IPS-NIHi7 (cell line): ENCODE measurements at regions not wholly inside any gene's neighbourhood (a gene's known extent, or its start where the extent isn't known, plus 50 kb on each side); places are given as distances from the start of the nearest gene placed in this dataset.
"Not testable (repeated sequence)": the region's sequence is repeated elsewhere in the genome, so short reads cannot be mapped to it uniquely, and the experiment has no call there.

Experiments used
- DNase-seq: peaks from one replicate; pipeline ENCODE4 v3.0.0; 2012; ENCODE audit warnings: mixed read lengths; ENCODE audit errors: extremely low spot score

DNA sequence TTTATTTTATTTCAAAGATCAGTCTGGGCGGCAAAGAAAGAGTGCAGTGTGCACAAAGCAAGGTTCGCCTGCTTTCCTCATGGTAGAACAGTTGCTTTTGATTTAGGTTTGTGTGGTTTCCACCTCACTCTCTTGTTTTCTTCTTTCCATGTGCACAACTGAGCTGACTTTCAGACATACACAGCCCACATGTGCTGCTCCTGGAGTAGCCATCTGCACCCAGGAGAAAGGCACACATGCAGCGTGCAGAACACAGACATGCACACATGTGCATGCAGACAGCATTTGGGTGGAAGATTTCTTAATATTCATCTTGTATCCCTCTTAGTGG lies 302.1 kb downstream of the FZD1 start:
- no peak for DNase-seq

DNA sequence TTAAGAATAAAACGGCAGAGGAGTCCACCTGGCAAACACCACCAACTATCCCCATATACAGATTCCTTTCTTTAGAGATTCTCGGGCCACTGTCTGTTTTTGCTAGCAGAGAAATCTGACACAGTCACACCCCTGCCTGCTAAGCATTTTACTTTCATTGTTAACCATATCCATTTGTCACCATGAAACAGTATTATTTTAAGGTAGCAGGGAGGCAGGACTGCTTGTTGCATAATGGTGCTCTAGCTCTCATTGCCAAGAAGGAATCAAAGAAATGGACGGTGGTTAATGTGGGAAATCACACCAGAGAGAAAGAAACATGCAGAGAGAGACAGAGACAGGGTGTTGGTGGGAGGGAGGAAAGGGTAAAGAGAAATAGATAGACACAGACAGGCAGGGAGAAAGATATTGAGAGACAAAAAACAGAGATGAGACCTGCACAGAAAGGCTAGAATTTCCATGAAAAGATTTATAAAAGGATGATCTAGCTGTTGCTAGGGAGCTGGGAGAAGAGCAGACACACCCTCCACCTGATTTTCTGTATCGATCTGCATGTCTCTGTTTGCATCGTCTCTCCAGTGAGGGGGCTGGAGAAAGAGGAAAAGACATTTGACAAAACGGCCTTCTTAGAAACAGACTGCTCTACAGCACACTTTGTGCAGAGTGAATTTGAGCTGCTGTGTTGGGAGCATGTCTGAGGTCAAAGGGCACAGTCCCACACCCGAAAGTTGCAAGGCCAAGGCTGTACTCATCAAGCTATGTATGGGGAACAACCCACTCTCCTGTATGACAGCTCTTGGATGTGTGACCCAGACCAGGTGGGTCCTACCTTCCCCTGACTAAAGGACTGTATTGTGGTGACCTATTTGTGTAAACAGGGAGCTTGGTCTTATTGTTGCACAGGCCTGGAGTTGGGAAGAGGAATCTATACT lies 303.1 kb downstream of the FZD1 start:
- DNase-seq: no peak

DNA sequence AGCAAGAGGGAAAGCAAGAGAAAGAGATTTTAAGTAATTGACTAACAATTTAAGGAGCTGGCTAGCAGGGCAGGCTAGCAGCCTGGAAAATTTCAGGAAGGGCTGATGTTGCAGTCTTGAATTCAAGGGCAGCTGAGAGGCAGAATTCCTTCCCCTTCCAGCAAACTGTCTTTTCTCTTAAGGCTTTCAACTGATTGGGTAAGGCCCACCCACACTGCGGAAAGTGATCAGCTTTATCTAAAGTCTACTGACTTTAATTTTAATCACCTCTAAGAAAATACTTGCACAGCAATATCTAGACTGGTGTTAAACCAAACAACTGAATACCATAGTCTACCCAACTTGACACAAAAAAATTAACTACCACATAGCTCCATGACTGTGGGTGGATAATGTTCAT lies 303.9 kb downstream of the FZD1 start:
- DNase-seq: no peak

DNA sequence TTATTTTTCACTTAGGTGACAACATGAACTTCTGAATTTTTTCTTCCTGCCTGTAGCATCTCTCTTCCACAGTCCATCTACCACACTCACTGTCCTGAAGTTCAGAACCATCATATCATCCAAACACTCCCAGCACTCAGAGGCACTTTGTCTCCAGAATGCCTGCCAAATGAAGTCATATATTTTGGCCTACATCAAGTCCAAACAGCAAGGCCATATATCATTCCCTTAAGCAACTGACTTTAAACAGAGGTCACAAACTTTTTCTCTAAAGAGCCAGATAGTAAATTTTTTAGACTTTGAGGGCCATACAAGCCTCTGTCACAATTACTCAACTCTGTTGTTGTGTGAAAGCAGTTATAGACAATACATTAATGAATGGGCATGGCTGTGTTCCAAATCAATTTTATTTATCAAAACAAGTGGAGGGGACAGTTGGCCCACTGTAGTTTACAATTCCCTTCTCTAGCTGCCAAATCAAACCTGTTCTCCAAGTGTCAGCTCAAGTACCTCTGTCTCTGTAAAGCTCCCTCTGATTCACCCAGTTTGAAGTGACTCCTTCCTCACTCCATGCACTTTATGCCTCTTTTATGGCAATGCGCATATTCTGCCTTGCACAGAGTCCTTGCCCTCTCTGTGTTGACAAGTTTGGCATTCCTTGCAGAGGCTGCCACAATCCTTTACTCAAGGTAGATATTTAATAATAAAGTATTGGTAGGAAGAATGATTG lies 305.7 kb downstream of the FZD1 start:
- no peak for DNase-seq

DNA sequence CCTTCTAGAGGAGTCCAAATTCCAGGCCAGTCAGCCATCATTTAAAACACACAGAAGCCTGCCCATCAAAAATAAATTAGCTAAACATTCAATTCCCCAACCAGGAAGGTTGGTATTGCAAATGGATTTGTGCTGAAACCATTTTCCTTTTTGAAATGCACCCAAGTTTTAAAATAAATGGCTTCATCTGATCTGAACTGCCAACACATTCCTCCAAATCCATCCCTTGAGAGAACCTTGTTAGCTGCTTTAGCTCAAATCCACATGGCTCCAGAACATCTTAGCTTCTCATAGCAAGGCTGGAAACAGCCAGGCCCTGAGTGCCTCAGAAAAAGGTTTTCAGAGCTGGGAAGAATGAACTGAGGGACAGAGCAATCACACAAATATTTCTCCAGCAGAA lies 306.3 kb downstream of the FZD1 start:
- no peak for DNase-seq

DNA sequence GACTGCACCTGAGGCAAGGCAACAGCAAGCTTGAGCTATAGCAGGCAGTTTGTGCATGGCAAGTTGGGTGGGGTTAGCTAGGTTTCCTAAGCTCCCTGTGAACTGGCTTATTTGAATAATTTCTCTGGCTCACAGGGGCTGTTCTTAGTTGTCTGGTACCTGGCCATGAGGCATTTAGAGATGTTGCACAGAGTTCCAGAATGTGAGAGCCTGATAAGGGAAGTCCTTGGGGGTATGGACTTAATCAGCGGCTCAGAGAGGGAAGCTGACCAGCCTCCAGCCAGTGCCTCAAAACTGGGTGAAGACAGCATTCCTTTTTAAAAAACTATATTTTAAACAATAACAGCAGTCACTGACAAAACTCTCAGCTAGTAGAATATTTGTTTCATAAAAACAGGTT lies 307.4 kb downstream of the FZD1 start:
- DNase-seq: no peak

DNA sequence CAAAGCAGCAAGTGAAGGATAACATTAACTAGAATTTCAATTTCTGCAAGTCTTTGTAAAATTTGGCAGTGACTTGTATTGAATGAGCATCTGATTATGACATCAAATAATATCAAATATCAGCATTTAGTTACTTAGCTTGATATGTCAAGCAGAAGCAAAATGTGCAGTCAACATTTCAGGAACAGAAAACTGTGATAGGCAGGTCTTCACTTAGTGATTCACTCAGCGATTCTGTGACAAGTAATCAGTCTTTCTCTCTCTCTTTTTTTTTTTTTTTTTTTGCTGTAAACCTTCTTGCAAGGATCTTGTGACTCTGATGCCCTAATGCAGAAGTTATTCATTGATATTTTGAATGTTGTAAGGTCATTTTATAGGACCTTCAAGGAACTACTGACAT lies 307.1 kb downstream of the MTERF1 start:
- no peak for DNase-seq

DNA sequence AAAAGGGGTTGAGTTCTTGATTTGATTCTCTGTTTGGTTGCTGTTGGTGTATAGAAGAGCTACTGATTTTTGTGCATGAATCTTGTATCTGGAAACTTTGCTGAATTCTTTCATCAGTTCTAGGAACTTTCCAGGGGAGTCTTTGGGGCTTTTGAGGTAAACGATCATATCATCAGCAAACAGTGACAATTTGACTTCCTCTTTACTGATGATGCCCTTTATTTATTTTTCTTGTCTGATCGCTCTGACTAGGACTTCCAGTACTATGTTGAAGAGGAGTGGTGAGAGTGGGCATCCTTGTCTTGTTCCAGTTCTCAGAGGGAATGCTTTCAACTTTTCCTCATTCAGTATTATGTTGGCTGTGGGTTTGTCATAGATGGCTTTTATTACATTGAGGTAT lies 304.0 kb downstream of the MTERF1 start:
- DNase-seq: not testable (repeated sequence)

DNA sequence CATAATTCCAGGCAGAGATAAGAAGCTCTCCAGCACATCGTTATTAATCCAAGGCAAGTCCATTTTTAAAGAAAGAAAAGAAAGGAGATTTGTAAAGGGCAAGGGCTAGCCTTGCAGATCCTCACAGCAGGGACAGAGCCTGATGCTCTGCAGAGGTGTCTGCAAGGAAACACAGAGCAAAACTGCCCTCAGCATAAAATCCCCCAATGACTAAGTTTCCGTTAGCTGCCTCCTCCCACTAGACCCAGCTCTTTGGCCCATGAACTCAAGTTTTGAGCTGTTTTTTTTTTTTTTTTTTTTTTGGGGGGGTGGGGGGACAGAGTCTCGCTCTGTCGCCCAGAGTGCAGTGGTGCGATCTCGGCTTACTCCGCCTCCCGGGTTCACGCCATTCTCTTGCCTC lies 300.7 kb downstream of the MTERF1 start:
- no peak for DNase-seq

DNA sequence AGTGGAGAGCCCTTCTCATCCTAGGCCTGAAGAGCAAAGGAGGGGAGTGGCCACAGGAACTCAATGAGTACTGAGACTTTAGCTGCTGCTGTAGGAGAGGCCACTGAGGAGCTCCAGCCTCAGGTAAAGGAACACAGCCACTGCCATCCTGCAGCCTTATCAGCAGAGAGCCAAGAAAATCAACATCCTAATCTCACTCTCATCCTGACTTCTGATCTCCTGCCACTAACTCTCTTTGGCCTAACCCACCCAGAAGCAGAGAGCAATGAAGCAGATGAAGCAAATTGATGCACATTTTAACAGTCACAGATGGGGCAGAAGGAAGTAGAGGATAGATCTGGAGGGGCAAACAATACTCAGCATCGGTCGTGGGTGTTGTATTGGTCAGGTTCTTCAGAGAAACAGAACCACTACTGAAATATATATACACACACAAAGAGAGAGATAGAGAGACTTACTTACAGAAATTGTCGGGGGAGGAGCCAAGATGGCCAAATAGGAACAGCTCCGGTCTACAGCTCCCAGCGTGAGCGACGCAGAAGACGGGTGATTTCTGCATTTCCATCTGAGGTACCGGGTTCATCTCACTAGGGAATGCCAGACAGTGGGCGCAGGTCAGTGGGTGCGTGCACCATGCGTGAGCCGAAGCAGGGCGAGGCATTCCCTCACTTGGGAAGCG lies 297.6 kb downstream of the MTERF1 start:
- DNase-seq: no peak

DNA sequence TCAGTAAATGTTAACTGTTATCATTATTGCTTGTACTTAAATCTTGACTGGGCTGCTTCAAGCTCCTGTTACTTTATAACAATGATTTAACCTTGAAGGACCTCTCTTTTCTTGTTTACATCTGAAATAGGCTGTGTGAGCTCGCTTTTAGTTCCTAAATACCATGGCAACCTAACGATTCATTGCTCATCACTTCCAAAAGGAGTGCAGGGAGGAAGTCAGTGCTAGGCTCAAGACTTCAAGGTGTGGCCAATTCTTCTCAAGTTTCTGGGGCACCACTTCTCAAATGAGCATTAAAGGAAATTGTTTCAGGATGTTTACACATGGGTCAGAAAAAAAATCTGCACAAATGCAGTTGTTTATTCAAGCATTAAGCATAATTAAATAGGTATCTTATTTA lies 284.2 kb downstream of the MTERF1 start:
- no peak for DNase-seq

DNA sequence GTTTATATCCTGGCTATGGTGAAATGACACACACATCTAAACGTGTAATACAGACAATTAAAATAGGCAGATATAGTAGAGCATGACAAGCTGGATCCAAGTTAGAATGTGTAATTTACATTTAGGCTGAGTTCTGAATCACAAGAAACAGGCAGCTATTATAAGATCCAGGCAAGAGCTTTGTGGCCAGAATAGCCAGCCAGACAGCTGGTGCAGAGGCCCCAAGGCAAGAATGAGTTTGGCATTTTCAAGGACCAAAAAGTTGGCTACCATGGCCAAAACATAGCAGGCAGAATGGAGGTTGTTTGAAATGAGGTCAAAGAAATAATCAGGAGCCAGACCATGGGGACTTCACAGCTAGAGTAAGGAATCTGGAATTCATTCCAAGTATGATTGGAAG lies 281.7 kb downstream of the MTERF1 start:
- no peak for DNase-seq

DNA sequence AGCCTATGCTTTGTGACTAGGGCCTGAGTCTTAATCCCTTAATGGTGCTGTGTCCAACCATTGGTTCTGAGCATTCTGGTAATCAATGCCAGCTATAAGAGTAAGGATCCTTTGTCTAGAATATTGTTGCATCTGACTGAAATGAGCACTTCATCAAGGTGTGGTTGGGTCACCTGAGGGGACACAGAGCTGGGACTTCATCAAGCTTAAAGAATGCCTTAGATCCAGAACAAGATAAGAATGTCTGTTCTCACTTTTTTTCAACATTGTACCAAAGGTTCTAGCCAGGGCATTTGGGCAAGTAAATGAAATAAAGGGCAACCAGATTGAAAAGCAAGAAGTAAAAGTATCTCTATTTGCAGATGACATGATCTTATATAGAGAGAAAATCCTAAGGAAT lies 280.4 kb downstream of the MTERF1 start:
- DNase-seq: no peak

DNA sequence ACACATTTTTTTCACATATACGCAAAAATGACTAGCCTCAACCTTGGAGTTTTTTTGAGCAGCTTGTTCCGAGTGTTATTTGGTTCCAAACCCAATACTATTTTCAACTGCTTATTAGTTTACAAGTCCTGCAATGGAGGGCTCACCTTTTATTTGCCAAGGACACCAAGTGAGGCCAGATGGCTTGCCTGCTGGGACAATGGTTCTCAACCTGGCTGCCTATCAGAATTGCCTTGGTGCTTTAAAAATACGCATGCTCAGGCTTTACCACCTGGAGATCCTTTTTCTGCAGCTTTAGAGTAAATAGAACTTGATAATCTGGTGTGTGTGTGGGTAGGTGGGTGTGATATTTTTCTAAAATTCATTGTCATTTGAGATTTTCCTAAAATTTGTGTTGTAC lies 276.8 kb downstream of the MTERF1 start:
- DNase-seq: no peak

DNA sequence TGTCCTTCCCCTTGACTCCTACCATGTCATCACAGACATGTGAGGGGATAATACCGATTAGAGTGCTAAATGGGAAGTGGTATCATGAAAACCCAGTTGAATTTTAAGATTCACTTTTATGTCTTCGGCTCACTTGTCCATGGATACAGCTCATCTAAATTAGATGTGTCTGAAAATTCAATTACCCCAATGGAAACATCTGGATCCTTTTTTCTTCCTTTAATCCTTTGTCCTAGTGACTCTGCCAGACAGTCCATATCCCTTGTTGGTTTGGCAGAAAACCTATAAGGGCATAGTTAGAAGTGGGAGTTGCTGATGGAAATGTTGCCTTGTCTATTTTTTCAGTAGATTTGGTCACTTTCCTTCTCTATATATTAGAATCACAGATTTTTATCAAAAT lies 271.9 kb downstream of the MTERF1 start:
- DNase-seq: no peak

DNA sequence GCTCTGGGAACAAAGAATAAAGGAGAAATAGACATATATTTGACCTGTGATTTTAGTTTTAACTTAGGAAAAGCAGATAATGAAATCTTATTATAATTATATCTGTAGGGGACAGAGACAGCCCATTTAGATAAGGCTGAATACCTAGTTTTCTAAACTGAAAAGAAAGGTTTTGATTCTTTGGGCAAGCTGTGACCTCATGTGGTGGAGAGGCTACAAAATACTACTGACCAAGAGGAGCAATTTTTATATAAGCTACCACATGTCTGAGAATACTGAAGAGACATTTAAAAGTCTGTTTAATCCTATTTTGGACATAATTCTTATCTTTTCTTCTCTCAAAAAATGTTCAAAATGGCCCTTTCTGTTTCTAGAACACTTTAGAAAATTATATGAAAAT lies 271.0 kb downstream of the MTERF1 start:
- no peak for DNase-seq

DNA sequence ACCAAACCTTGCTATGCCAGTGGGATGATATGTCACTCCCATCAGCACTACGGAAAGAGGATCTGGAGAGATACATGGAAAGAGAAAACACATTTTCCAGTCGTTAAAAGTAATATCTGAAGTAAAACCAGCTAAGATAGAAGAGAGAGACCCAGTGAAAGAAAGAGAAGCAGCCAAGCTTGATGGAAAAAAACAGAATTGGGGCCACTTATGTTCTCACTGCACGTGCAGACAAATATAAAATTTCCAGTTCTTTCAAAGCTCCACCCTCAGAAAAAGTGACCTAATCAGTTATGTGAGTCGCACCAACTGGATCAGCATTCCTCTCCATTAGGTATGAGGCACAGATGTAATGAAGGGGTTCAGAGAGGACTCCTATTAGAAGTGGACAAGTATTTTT lies 266.1 kb downstream of the MTERF1 start:
- no peak for DNase-seq

DNA sequence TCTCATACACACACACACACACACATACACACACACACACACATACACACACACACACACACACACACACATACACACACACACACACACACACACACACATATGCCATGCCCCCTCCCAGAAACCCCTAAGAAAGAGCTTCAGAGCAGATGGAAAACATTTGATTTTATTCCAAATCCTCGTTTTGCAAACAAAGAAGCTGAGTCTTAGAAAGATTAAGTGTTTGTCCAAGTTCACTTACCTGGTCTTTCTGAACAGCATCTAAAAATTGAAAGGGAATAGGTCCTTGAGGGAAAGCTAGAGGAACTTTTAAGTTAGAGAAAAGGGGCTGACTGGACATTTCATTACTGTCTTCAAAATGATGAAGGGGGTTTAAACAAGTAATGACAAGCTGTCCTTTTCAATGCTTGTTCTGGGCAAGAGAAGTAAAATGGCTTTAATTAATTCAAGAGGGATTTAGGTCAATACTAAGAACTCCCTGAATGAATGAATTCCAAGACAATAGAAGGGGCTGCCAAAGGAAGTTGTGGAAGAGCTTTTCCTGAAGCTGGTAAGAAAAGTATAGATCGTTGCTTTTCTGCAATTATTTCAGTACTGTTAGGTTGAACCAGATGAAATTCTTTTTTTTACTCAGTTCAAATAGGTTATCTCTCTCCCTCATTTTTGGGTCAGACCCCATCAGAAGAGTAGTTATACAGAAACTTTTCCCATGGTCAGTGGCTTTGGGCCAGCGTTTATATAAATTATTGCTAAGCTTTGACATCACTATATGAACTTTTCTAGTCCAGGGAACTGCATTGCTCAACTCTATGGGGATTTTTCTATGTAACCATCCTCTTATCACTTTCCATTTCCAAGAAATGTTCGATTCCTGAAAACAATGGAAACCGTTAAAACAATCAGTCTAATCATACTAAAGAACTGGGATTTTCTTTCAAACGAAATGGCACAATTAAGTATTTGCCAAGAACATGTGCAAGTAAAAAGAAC lies 261.4 kb downstream of the MTERF1 start:
- DNase-seq: no peak

DNA sequence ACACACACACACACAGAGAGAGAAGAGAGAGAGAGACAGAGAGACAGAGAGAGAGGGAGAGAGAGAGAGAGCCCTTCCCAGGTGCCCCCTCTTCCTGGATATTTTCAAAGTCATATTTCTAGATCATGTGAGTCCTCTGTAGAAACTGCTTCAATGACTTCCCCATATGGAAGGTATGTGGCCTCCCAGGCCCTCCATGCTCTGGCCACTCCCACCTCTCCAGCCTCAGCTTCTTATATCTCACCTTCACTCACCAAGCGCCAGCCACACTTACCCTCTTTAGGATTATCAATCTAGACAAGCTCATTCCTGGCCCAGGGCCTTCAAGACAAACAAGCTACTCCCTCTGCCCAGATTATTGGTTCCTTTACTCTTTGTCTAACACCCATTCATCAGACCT lies 259.7 kb downstream of the MTERF1 start:
- no peak for DNase-seq

DNA sequence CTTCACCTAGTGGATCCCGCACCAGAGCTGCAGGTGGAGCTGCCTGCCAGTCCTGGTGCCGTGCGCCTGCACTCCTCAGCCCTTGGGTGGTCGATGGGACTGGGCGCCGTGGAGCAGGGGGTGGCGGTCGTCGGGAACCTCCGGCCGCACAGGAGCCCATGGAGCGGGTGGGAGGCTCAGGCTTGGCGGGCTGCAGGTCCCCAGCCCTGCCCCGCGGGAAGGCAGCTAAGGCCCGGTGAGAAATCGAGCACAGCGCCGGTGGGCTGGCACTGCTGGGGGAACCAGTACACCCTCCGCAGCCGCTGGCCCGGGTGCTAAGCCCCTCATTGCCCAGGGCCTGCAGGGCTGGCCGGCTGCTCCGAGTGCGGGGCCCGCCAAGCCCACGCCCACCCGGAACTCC lies 253.2 kb downstream of the MTERF1 start:
- DNase-seq: not testable (repeated sequence)

DNA sequence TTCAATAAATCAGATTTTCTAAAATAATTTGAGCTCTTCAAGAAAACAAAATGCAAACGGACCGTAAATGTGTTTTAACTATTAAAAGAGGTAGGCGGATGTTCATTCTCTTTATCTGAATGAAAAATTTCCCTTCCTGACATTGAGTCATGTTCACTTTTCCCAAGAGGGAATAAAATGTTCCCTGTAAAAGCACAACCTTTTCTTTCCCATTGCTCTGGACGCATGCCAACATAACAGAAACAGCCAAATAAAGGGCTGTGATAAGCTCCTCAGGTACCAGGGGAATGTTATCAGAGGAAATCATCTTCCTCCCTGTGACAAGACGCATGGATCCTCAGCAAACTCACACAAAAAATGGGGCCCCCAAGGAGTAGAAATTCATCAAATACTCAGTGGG lies 251.8 kb downstream of the MTERF1 start:
- DNase-seq: no peak
